Progenitor cell of endocrine pancreas (in vitro differentiated cells): ENCODE measurements at regions not wholly inside any gene's neighbourhood (a gene's known extent, or its start where the extent isn't known, plus 50 kb on each side); places are given as distances from the start of the nearest gene placed in this dataset.

Experiments
- DNase-seq: peaks from one replicate; pipeline ENCODE4 v3.0.0; 2021; ENCODE audit warnings: low spot score; ENCODE audit not compliant: unreplicated experiment
- H3K27ac Mint-ChIP-seq: 2 replicates; pipeline ENCODE4 v1.8.0; 2021; ENCODE audit warnings: mild to moderate bottlenecking, moderate library complexity, mixed read lengths
- H3K27me3 Mint-ChIP-seq: 2 replicates; pipeline ENCODE4 v1.8.0; 2021; ENCODE audit warnings: mixed read lengths
- H3K36me3 Mint-ChIP-seq: 2 replicates; pipeline ENCODE4 v1.8.0; 2022; ENCODE audit warnings: mixed read lengths; ENCODE audit not compliant: insufficient read depth
- H3K4me1 Mint-ChIP-seq: 2 replicates; pipeline ENCODE4 v1.8.0; 2021; ENCODE audit warnings: low read depth, mixed read lengths
- H3K4me3 Mint-ChIP-seq: 2 replicates; pipeline ENCODE4 v1.8.0; 2021; ENCODE audit warnings: low read depth, mild to moderate bottlenecking, moderate library complexity, mixed read lengths
- H3K9me3 Mint-ChIP-seq: 2 replicates; pipeline ENCODE4 v1.8.0; 2021; ENCODE audit warnings: low read depth, mixed read lengths
- CTCF ChIP-seq: fragments of 200-600 bp; sonication (generic); IDR thresholded peaks from one replicate; pipeline ENCODE4 v1.5.0; 2021; ENCODE audit warnings: antibody characterized with exemption, mild to moderate bottlenecking; ENCODE audit not compliant: unreplicated experiment

GRCh38 chr12:75908961-75909605, 122.5 kb downstream of the PHLDA1 start:
- Mint-ChIP-seq H3K9me3 (no peaks in the 10 kb centered on the region), H3K27ac (peak overlapping the region; percentile 43), H3K4me1 (peaks cover 31% of the 10 kb centered on the region), H3K4me3 (no peak overlapping the region), H3K36me3 (no peaks in the 10 kb centered on the region), H3K27me3 (no peaks in the 10 kb centered on the region)
- no peak for TF ChIP-seq CTCF
- no peak for DNase-seq

GRCh38 chr12:75905922-75906321, 125.7 kb downstream of the PHLDA1 start:
- Mint-ChIP-seq H3K36me3 (no peaks in the 10 kb centered on the region), H3K9me3 (no peaks in the 10 kb centered on the region), H3K4me3 (no peak overlapping the region), H3K27me3 (no peaks in the 10 kb centered on the region), H3K27ac (no peak overlapping the region), H3K4me1 (peaks cover 29% of the 10 kb centered on the region)
- DNase-seq, result no peak
- TF ChIP-seq CTCF, result no peak

- no peaks in the 10 kb centered on the region for H3K36me3 Mint-ChIP-seq
- no peak for TF ChIP-seq CTCF
- no peak overlapping the region for H3K27ac Mint-ChIP-seq
- H3K4me1 Mint-ChIP-seq, result peaks cover 11% of the 10 kb centered on the region
- H3K9me3 Mint-ChIP-seq, result no peaks in the 10 kb centered on the region
- H3K27me3 Mint-ChIP-seq, result no peaks in the 10 kb centered on the region
- DNase-seq, result no peak
- H3K4me3 Mint-ChIP-seq, result no peak overlapping the region
Observed at GRCh38 chr12:75900781-75901254, 130.8 kb downstream of the PHLDA1 start.

- no peaks in the 10 kb centered on the region for H3K36me3 Mint-ChIP-seq
- no peak overlapping the region for H3K27ac Mint-ChIP-seq
- no peaks in the 10 kb centered on the region for H3K27me3 Mint-ChIP-seq
- no peak for DNase-seq
- no peaks in the 10 kb centered on the region for H3K9me3 Mint-ChIP-seq
- H3K4me3 Mint-ChIP-seq, result no peak overlapping the region
- no peak for TF ChIP-seq CTCF
- H3K4me1 Mint-ChIP-seq, result peaks cover 9% of the 10 kb centered on the region
Observed at GRCh38 chr12:75900226-75900625, 131.3 kb downstream of the PHLDA1 start.

GRCh38 chr12:75894965-75895754, 136.4 kb downstream of the PHLDA1 start:
- Mint-ChIP-seq H3K27ac (no peak overlapping the region), H3K36me3 (no peaks in the 10 kb centered on the region), H3K9me3 (no peaks in the 10 kb centered on the region), H3K27me3 (no peaks in the 10 kb centered on the region), H3K4me3 (no peak overlapping the region), H3K4me1 (peaks cover 5% of the 10 kb centered on the region)
- no peak for DNase-seq
- no peak for TF ChIP-seq CTCF
